ENCODE measurements at regions not wholly inside any gene's neighbourhood (a gene's known extent, or its start where the extent isn't known, plus 50 kb on each side); places are given as distances from the start of the nearest gene placed in this dataset.
A peak's percentile ranks its signal among the peaks of the same experiment; 100 is the strongest.

- TF ChIP-seq POLR2A (IDR thresholded peaks at IDR 0.05) (no peak), CTCF (IDR thresholded peaks at IDR 0.05) (peak; percentile 21 to 52 (median 49))
Observed at GRCh38 chrX:17944833-17945497, 83.9 kb upstream of the RAI2 start.

Data from adrenal gland (tissue), 5 donors.